A673 (cell line): ENCODE measurements at regions not wholly inside any gene's neighbourhood (a gene's known extent, or its start where the extent isn't known, plus 50 kb on each side); places are given as distances from the start of the nearest gene placed in this dataset.

Source experiments
- CTCF ChIP-seq: fragments of 300-800, 200-600 bp; sonication (generic); conservative IDR thresholded peaks from 2 replicates; pipeline ENCODE4 v1.5.1; 2017; ENCODE audit warnings: low read depth, mild to moderate bottlenecking, antibody characterized with exemption, low read length, moderate library complexity, mixed read lengths
- EZH2 ChIP-seq: fragments of 200-600 bp; sonication (generic); IDR thresholded peaks from 2 replicates; pipeline ENCODE4 v1.6.1; 2017; ENCODE audit warnings: borderline replicate concordance, low read depth, mild to moderate bottlenecking, mixed read lengths, antibody characterized with exemption, low read length; ENCODE audit not compliant: poor library complexity, severe bottlenecking

- TF ChIP-seq CTCF (no peak), EZH2 (no peak)
Observed at GRCh38 chr13:87302034-87302433, 369.1 kb upstream of the SLITRK5 start.
